ENCODE measurements at regions not wholly inside any gene's neighbourhood (a gene's known extent, or its start where the extent isn't known, plus 50 kb on each side); places are given as distances from the start of the nearest gene placed in this dataset.

- no peak for DNase-seq (ENCODE audit: low read depth)
These were observed 113.2 kb downstream of the HERPUD2 start for GRCh38 chr7:35581605-35582210.

GRCh38 chr7:35576031-35576573, 118.8 kb downstream of the HERPUD2 start:
- no peak for DNase-seq (ENCODE audit: low read depth)

GRCh38 chr7:35571611-35572240, 123.2 kb downstream of the HERPUD2 start:
- peak; percentile 83 for DNase-seq (ENCODE audit: low read depth)

DNA sequence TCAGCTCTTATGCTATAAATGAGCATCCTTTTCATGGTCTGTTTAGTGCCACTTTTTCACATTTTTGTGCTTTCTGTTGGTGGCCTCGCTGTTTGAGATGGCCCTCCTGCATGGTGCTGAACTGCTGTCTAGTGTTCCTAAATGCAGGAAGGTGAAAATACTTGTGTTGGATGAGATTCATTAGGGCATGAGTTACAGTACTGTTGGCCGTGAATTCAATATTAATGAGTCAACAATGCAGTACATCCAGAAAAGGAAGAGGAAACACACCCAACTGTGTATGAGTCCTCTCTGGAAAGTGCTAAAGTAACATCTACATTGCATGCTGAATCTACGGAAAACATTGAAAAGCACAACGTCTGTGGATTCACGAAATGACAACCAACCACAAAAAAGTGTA, 124.0 kb downstream of the HERPUD2 start:
- DNase-seq (ENCODE audit: low read depth) = peak; percentile 17

DNA sequence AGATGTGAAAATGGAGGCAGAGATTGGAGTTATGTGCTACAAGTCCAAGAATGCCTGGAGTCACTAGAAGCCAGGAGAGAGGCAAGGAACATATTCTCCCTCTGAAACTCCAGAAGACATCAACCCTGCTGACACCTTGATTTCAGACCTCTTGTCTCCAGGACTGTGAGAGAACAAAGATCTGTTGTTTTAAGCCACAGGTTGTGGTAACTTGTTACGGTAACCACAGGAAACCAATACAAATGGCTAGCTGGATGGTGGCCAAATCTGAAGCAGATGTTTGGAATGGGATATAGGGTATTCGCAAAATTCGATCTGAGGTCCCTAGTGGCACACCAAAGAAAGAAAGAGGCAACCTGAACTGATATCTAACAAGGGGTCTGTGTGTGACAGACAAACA, 129.0 kb downstream of the HERPUD2 start:
- peak; percentile 18 for DNase-seq (ENCODE audit: low read depth)

GRCh38 chr7:35558841-35559240, 136.1 kb downstream of the HERPUD2 start:
- no peak for DNase-seq (ENCODE audit: low read depth)

GRCh38 chr7:35556515-35557471, 138.1 kb downstream of the HERPUD2 start:
- no peak for DNase-seq (ENCODE audit: low read depth)

DNA sequence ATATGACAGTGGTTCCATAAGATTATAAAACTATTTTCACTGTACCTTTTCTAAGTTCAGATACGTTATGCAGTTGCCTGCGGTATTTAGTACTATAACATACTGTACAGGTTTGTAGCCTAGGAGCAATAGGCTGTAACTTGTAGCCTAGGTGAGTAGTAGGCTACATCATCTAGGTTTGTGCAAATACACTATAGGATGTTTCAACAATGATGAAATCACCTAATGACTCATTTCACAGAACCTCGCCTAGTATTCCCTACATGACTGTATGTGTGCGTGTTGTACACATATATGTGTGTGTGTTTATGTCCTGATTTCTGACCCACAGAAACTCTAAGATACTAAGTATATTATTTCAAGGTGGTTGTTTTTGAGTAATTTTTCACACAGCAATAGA, 139.0 kb downstream of the HERPUD2 start:
- no peak for DNase-seq (ENCODE audit: low read depth)

- DNase-seq (ENCODE audit: low read depth) = no peak
These were observed 139.5 kb downstream of the HERPUD2 start for GRCh38 chr7:35555386-35555785.

DNA sequence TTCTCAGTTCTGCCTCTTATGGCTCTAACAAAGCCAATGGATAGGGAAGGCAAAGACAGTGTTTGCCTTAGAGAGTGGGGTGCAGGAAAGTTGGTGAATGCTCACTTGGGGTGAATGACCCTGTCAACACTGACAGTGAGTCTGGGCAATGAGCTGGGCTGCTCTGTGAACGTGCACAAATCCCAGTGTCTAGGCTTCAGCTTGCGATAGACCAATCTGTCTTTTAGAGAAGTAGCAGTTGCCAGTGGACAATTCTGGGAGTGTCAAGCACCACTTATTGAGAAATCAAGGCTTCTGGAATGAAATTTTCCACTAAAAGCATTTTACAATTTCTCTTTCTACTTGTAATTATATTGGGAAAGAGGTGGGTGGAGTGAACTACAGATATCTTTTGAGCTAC, 141.4 kb downstream of the HERPUD2 start:
- no peak for DNase-seq (ENCODE audit: low read depth)

- DNase-seq (ENCODE audit: low read depth) = no peak
These were observed 142.2 kb downstream of the HERPUD2 start for GRCh38 chr7:35552691-35553090.

DNA sequence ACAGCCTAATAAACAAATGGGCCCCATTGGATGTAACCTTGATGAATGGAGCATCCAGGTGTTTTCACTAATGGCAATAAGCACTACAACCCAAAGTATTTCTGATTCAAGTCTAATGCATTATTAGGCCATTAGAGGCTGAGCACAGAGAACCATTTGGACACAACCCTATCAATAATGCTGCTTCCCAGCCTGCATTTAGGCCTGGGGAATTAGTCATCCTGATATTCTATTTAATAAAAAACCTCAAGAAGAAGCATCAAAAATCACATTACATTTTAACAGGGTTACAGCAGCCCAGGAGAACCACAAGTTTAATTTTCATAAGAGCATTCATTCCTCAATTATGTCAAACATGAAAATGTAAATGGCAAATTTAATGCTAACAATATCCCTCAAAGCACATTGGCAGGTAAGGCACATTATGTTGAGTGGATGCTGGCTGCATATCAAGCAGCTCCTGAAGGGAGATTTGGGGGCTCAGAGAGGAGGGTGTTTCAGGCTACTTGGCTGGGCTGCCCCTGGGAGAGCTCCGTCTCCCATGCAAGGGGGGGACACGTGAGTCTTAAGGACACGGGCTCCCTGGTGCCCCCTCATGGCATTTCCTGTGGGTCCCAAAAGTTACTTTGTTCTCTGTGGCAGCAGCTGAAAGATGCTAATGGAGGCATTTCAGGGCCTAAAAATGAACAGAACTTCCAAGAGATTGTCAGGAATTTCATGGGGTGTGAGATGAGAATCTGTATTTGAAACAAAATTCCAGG, 143.4 kb downstream of the HERPUD2 start:
- DNase-seq (ENCODE audit: low read depth) = no peak

- DNase-seq (ENCODE audit: low read depth) = no peak
These were observed 144.1 kb downstream of the HERPUD2 start for GRCh38 chr7:35550831-35551230.

- no peak for DNase-seq (ENCODE audit: low read depth)
These were observed 145.2 kb downstream of the HERPUD2 start for GRCh38 chr7:35549781-35550180.

DNA sequence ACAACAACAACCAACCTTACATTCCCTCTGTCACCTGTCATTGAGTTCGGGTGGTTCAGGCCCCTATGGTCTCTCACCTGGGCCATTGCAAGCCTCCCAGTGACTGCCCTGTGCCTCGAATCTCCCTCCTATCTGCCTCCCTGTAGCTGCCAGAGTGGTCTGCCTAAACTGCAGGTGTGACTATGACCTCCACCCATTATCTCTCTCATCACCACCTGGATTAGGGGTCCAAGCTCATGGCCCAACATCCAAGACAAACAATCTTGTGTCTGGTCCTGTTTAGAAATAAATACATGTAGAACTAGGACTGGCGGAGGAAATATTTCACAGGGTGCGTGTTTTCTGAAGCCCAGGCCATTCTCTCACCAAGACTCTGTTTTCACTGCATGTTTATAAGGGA, 146.6 kb downstream of the HERPUD2 start:
- no peak for DNase-seq (ENCODE audit: low read depth)

- no peak for DNase-seq (ENCODE audit: low read depth)
These were observed 148.1 kb downstream of the HERPUD2 start for GRCh38 chr7:35546691-35547429.

DNA sequence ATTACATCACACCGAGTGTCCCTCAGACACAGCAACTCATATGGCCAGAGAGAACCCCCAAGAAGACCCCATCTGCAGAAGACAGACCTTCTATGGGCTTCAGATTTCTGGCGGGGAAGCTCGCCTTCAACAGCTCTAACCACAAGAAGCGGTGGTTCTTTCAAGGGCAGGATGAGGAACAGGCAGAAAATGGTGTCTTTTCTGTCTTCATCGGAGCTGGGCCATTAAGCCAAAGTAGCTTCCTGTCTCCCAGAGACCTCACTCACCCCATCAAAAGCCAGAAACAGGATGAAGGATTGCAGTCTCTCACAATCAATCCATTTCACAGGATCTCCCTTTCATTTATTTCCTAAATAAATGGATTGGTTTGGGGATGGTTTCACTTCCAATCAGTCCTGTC, 149.1 kb downstream of the HERPUD2 start:
- DNase-seq (ENCODE audit: low read depth) = no peak

DNA sequence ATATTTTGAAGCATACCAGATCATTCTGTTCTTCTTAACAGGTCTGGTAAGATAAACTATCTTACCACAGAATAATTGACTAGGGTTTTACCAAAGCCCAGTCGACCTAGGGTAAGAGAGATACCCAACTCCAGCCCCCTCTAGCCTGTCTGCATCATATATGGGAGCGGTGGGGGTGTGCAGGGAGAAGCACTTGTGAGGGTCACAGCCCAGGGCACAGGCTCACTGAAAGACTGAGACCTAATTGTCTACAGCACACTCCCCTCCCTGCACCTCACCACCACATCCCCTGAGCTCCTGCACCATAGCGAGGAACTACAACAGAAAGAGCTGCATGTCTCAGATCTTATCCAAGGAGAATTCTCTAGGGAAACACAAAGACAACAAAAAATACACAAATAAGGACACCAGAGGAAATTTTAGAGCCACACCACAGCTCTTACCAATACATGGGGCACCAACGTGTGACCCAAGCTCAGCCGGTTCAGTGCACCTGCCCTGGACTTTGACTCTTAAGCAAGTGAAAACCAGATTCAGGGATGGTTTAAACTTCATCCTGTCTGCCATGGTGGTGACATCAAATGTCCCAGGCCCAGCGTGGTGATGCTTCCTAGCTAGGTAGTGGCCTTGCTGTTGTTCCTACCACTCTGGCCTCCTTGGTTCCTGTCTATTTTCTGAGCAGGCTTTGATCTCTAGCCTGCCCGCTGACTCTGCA, 150.8 kb downstream of the HERPUD2 start:
- no peak for DNase-seq (ENCODE audit: low read depth)

DNA sequence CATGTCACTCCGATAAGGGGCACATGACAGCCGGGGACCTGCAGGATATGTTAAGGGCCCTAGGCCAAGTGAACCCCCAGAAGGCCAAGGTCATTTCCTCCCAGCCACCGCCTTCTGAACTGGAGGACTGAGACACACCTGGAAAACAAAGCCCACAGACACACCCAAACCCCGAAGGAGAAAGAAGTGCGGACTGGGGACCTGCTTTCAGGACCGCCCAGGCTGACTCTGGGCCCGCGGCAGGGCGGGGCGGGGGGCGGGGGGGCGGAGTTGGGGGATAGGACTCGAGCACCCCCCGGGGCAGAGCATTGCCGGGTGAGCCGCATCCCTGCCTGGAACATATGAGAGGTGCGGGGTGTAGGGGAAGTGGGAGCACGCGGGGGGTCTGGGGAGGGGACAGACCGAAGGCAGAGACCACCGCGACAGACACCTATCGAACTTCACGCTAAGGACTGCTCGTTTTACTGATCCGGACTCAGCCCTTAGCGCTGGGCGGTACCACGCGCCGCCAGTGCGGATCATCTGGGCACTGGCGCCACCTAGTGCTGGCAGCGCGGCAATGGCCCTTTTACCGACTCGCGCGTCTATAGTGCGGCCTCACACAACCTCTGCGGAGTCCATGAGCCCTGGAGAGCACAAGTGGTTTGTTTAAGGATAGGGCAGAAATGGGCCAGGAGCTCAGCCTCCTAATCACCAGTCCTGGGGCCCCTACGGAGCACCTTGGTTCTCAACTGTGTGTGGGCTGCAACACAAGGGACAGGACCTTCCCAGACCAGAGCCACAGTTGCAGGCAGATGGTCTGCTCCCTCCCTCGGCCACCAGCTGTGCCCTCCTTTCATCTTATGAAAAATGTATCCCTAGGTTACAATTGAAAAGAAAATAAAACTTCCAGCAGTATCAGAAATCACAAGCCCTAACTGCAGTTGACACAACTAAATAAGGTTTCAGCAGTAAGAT, 157.6 kb downstream of the HERPUD2 start:
- DNase-seq (ENCODE audit: low read depth) = peak; percentile 83

Measured in myocyte (in vitro differentiated cells).